ENCODE measurements at regions not wholly inside any gene's neighbourhood (a gene's known extent, or its start where the extent isn't known, plus 50 kb on each side); places are given as distances from the start of the nearest gene placed in this dataset.

- in situ Hi-C loops (cut with MboI; ENCODE audit: low sequenced_read_pairs): no loop called here
Observed at GRCh38 chr1:234718496-234719453, 108.8 kb upstream of the IRF2BP2 start.

GRCh38 chr1:234716908-234717375 is 107.0 kb upstream of the IRF2BP2 start:
- in situ Hi-C loops (cut with MboI; ENCODE audit: low sequenced_read_pairs): no loop called here

- in situ Hi-C loops (cut with MboI; ENCODE audit: low sequenced_read_pairs): no loop called here
Observed at GRCh38 chr1:234715252-234716014, 105.5 kb upstream of the IRF2BP2 start.

- in situ Hi-C loops (cut with MboI; ENCODE audit: low sequenced_read_pairs): no loop called here
Observed at GRCh38 chr1:234713859-234714258, 103.9 kb upstream of the IRF2BP2 start.

- in situ Hi-C loops (cut with MboI; ENCODE audit: low sequenced_read_pairs): no loop called here
Observed at GRCh38 chr1:234713440-234713839, 103.5 kb upstream of the IRF2BP2 start.

DNA sequence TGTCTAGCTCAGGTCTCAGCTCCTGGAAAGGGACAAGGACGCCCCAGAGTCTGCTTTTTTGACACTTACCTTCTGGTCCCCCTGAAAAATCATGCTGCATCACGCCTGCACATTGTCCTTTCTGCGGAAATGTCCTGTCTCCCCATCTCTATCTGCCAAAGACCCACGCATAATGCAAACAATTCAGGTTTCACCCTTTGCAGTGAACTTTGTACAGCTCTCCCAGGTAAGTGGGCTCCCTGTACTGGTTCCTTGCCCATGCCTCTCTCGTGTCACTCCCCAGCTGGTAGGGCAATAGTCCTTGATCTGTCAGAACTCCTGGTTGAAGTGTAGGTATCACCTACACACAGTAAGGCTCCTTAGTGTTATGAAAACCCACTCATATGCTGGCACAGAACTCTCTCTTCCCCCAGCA is 102.9 kb upstream of the IRF2BP2 start:
- in situ Hi-C loops (cut with MboI; ENCODE audit: low sequenced_read_pairs): no loop called here

DNA sequence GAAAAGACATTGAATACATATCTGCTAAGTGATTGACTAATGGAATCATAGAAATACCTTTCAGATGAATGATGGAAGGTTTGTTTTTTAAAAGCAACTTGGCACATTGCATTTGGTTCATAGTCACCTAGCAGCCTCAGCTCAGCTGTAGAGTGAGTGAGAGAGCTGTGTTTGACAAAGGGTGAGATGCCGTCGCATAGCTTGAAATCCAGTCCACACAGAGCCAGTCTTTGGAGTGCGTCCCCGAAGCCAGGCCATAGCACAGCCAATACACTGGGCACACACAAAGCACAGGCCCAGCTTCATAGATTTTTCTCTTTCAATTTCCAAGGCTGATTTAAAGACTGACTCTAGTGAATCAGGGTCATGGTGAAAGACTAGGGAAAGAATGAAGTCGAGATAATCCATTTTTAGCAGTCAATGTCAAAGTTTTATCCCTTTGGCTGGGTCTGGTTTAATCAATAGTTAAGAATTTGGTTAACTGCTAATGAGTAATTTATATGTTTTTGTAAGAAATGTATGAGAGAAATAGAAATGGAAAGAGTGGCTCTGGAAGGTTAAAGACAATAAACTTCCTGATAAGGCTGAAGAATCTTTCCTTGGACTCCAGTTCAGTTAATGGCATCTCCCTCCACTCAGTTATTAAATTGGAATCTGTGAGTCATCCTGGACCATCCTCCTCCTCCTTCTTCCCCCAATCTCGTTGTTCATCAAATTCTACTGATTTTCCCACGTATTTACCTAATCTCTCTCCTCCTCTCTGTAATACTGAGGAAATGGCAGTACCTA is 101.2 kb upstream of the IRF2BP2 start:
- in situ Hi-C loops (cut with MboI; ENCODE audit: low sequenced_read_pairs): no loop called here

GRCh38 chr1:234710381-234710780 is 100.4 kb upstream of the IRF2BP2 start:
- in situ Hi-C loops (cut with MboI; ENCODE audit: low sequenced_read_pairs): no loop called here

DNA sequence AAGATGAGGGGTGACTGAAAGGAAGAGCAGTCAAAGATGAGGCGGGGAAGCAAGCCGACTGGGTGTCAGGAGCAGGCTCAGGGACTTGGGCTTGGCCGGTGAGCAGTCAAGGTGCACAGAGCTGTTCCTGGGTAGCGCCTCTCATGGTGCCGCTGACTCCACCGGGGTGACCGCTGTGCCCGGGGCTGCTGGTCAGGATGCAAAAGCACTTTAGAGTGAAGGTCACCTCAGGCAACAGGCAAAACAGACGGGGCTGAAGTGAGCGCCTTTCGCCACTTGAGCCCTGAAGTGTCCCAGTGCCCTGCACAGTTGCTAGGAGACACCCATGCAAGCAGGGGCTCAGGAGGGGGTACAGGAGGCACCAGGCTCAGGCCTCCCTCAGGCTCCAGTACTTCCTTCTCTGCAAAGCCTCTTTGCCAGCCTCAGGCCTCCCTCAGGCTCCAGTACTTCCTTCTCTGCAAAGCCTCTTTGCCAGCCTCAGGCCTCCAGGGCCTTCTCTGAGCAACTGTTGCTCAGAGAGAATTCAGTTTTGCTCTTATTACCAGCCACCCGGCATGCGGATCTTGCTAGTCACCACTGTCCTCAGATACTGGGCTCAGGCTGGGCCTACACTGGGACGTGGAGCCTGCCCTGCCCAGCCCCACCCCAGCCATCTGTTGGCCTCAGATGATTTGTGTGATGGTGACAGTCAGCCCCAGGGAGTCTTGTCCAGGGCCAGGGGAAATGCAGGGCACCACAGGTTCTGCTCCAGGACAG is 99.7 kb upstream of the IRF2BP2 start:
- in situ Hi-C loops (cut with MboI; ENCODE audit: low sequenced_read_pairs): no loop called here

- in situ Hi-C loops (cut with MboI; ENCODE audit: low sequenced_read_pairs): no loop called here
Observed at GRCh38 chr1:234708700-234709395, 98.9 kb upstream of the IRF2BP2 start.

GRCh38 chr1:234707641-234708040 is 97.7 kb upstream of the IRF2BP2 start:
- in situ Hi-C loops (cut with MboI; ENCODE audit: low sequenced_read_pairs): no loop called here

DNA sequence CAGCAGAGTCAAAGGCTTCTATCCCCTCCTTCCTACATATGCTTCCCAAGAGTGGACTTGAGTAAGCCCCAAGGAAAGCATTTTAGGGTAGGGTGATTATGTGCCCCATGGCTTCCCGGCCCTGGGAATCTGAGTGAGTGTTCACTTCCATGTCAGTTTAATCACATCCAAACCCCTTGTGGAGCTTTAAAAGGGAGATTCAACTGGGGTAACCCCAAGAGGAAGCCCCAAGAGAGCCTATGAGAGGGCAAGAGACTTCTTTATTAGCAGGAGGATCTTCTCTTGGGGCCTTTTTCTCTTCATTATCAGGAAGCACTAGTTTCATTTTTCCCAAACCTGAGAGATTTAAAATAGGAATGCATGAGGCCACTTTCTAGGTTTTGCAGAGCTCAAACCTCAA is 97.0 kb upstream of the IRF2BP2 start:
- in situ Hi-C loops (cut with MboI; ENCODE audit: low sequenced_read_pairs): no loop called here

GRCh38 chr1:234706199-234706598 is 96.2 kb upstream of the IRF2BP2 start:
- in situ Hi-C loops (cut with MboI; ENCODE audit: low sequenced_read_pairs): no loop called here

DNA sequence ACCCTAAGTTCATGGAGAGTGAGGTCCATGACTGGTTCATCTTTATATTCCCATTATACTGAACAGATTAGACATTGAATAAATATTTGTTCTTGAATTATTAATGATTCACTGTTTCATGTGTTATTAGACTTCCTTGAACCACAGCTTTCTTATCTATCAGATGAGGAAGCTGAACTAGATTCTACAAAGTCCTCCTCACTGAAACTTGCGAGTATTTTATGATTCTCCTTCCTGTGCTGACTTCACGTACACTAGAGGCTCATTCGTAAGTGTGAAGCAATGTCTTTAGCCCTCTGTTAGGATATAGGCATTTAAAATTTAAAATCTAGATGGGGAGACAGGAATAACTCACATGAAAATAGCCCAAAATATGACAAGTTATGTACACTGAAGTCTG is 95.6 kb upstream of the IRF2BP2 start:
- in situ Hi-C loops (cut with MboI; ENCODE audit: low sequenced_read_pairs): no loop called here

- in situ Hi-C loops (cut with MboI; ENCODE audit: low sequenced_read_pairs): no loop called here
Observed at GRCh38 chr1:234704106-234704887, 94.3 kb upstream of the IRF2BP2 start.

- in situ Hi-C loops (cut with MboI; ENCODE audit: low sequenced_read_pairs): no loop called here
Observed at GRCh38 chr1:234702342-234703000, 92.5 kb upstream of the IRF2BP2 start.

DNA sequence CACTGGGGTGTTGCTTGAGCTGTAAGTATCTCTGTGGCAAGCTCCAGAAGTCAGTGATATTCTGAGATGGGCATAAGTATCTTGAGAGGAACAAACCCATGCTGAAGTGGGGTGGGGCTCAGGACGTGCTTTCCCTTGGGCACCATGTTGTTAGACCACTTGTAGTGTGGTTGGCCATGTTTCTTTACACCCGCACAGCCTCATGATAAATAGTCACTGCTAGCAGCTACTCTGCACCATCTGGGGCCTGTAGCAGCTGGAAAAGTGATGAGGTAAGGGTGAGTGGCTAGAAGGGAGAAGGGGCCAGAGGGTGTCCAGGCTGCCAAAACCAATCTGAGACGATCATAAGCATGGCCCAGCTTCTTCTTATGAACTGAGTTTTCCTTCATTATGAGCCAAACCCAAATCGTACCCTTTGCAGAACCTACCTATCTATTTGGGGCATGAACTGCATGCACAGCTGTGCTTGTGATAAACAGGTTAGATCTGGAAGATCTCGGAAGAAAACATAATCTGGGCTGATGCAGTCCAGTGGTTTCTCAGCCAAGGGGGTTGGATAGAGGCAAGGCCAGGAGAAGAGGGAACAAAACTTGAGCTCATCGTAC is 91.9 kb upstream of the IRF2BP2 start:
- in situ Hi-C loops (cut with MboI; ENCODE audit: low sequenced_read_pairs): no loop called here
